Erythroblast (primary cell): ENCODE measurements at regions not wholly inside any gene's neighbourhood (a gene's known extent, or its start where the extent isn't known, plus 50 kb on each side); places are given as distances from the start of the nearest gene placed in this dataset.

Experiments
- GATA1 ChIP-seq: IDR thresholded peaks from 2 replicates; pipeline ENCODE4 v1.6.1; 2011; ENCODE audit warnings: low read depth, mild to moderate bottlenecking, control low read depth, low read length, moderate library complexity
- POLR2A ChIP-seq: IDR thresholded peaks from 2 replicates; pipeline ENCODE4 v1.6.1; 2011; ENCODE audit warnings: mild to moderate bottlenecking, low read length

- no peak for TF ChIP-seq POLR2A
- TF ChIP-seq GATA1 = no peak
Measured at GRCh38 chr7:118737935-118738334, 513.4 kb downstream of the ANKRD7 start.
